ENCODE measurements at regions not wholly inside any gene's neighbourhood (a gene's known extent, or its start where the extent isn't known, plus 50 kb on each side); places are given as distances from the start of the nearest gene placed in this dataset.

DNA sequence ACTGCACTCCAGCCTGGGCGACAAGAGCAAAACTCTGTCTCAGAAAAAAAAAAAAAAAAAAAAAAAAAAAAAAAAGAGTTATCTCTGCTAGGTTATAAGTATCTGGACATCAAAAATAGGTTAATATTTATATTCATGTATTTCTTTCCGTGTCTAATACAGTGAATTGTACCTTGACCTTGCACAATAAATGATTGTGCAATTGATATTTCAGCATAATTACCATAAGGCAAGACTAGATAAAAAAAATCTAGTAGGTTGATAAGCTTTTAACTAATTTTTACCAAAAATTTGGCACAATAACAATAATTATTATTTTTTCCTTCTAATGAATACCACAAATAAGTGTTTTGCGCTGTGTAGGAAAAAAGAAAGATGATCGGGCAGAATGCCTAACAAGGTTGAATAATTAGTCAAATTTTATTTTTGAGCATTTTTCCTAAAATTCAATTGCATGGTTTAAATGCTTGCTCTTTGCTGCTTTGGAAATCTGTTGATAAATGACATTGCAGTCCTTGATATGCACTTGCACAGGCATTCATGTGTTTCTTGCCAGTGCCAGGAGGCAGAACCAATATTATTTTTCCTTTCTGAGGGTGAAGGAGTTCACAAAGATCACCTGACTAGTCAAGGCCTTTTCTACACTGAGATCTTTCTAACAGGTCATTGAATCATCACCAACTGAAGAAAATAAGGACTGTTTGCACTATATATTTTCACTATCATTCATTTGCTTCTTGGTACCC lies 127.5 kb downstream of the ARRDC3 start:
- H3K36me3 ChIP-seq (ENCODE audit: insufficient read depth, low read length) = no peaks in the 10 kb centered on the region
- H3K27ac ChIP-seq (ENCODE audit: low read depth, low read length) = no peak overlapping the region
- no peak overlapping the region for H3K4me2 ChIP-seq (ENCODE audit: insufficient read depth, low read length)
- no peaks in the 10 kb centered on the region for H3K9me3 ChIP-seq (ENCODE audit: low read depth, low read length)
- H4K20me1 ChIP-seq (ENCODE audit: insufficient read depth, low read length) = no peaks in the 10 kb centered on the region
- TF ChIP-seq, protein P1, sequence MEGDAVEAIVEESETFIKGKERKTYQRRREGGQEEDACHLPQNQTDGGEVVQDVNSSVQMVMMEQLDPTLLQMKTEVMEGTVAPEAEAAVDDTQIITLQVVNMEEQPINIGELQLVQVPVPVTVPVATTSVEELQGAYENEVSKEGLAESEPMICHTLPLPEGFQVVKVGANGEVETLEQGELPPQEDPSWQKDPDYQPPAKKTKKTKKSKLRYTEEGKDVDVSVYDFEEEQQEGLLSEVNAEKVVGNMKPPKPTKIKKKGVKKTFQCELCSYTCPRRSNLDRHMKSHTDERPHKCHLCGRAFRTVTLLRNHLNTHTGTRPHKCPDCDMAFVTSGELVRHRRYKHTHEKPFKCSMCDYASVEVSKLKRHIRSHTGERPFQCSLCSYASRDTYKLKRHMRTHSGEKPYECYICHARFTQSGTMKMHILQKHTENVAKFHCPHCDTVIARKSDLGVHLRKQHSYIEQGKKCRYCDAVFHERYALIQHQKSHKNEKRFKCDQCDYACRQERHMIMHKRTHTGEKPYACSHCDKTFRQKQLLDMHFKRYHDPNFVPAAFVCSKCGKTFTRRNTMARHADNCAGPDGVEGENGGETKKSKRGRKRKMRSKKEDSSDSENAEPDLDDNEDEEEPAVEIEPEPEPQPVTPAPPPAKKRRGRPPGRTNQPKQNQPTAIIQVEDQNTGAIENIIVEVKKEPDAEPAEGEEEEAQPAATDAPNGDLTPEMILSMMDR (IDR thresholded peaks at IDR 0.05; ENCODE audit: extremely low read depth, low read depth, low read length) = no peak
- H3K79me2 ChIP-seq (ENCODE audit: insufficient read depth, low read length) = no peaks in the 10 kb centered on the region
- no peak overlapping the region for H3K4me3 ChIP-seq (ENCODE audit: insufficient read depth, low read length)
- H3K27me3 ChIP-seq (ENCODE audit: insufficient read depth, low read length) = no peaks in the 10 kb centered on the region
- DNase-seq (ENCODE audit: insufficient read length, low spot score, missing footprints) = no peak
- no peaks in the 10 kb centered on the region for H3K4me1 ChIP-seq (ENCODE audit: insufficient read depth, low read length)
- H2AFZ ChIP-seq (ENCODE audit: low read length) = no peak overlapping the region

DNA sequence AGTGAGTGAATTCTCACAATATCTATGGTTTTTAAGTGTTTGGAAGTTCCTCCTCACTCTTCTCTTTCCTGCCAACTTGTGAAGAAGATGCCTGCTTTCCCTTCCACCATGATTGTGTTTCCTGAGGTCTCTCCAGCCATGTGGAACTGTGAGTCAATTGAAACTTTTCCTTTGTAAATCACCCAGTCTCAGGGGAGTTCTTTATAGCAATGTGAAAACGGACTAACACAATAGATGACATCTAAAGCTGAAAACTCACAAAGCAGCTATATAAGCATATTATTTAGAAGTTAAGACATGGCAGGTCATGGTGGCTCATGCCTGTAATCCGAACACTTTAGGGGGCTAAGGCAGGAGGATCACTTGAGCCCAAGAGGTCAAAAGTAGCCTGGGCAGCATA lies 130.2 kb downstream of the ARRDC3 start:
- TF ChIP-seq, protein P1 (IDR thresholded peaks at IDR 0.05; ENCODE audit: extremely low read depth, low read depth, low read length) = no peak
- Histone ChIP-seq H2AFZ (ENCODE audit: low read length) (no peak overlapping the region), H3K4me1 (ENCODE audit: insufficient read depth, low read length) (no peaks in the 10 kb centered on the region), H3K4me2 (ENCODE audit: insufficient read depth, low read length) (no peak overlapping the region), H3K4me3 (ENCODE audit: insufficient read depth, low read length) (no peak overlapping the region), H3K27ac (ENCODE audit: low read depth, low read length) (no peak overlapping the region), H3K27me3 (ENCODE audit: insufficient read depth, low read length) (no peaks in the 10 kb centered on the region), H3K36me3 (ENCODE audit: insufficient read depth, low read length) (no peaks in the 10 kb centered on the region), H3K79me2 (ENCODE audit: insufficient read depth, low read length) (no peaks in the 10 kb centered on the region), H3K9me3 (ENCODE audit: low read depth, low read length) (no peaks in the 10 kb centered on the region), H4K20me1 (ENCODE audit: insufficient read depth, low read length) (no peaks in the 10 kb centered on the region)
- no peak for DNase-seq (ENCODE audit: insufficient read length, low spot score, missing footprints)

DNA sequence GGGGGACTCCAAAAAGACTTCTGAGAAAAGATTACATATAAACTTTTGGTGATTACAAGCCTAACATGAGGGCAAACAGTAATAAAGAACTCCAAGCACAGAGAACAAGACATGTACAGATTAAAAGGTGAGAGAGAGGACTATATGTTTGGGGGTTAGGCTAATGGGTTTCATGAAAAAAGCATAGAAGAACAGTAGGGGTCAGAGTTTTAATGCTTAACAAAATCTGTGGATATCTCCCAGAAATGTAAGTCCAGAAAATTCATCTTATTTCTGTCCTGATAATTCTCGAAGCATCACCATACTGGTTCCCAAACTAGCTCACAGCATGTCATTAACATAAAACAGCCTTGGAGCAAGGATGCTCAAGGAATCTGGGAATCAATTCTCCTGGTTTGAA lies 137.2 kb downstream of the ARRDC3 start:
- Histone ChIP-seq H3K4me3 (ENCODE audit: insufficient read depth, low read length) (no peak overlapping the region), H2AFZ (ENCODE audit: low read length) (no peak overlapping the region), H3K9me3 (ENCODE audit: low read depth, low read length) (no peaks in the 10 kb centered on the region), H3K4me1 (ENCODE audit: insufficient read depth, low read length) (no peaks in the 10 kb centered on the region), H4K20me1 (ENCODE audit: insufficient read depth, low read length) (no peaks in the 10 kb centered on the region), H3K79me2 (ENCODE audit: insufficient read depth, low read length) (no peaks in the 10 kb centered on the region), H3K27ac (ENCODE audit: low read depth, low read length) (no peak overlapping the region), H3K4me2 (ENCODE audit: insufficient read depth, low read length) (no peak overlapping the region), H3K27me3 (ENCODE audit: insufficient read depth, low read length) (no peaks in the 10 kb centered on the region), H3K36me3 (ENCODE audit: insufficient read depth, low read length) (no peaks in the 10 kb centered on the region)
- no peak for DNase-seq (ENCODE audit: insufficient read length, low spot score, missing footprints)
- TF ChIP-seq, protein P1 (IDR thresholded peaks at IDR 0.05; ENCODE audit: extremely low read depth, low read depth, low read length) = peak; percentile 25

DNA sequence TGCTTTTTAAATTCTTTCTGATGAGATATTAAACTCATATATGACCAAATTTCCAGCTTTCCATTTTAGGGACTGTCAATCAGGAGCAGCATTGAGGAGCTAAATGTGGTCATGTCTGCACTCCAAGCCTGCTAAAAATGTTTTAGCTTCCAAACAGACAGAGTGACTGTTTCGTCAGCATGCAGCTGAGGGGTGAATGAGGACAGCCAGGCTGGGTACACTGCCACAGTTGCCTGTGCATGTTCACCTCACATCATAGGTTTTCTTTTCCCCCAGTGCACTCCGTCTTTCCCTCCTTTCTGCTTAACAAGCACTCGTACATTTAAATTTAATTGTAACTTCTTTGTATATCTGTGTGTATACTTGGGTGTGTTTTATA lies 138.1 kb downstream of the ARRDC3 start:
- DNase-seq (ENCODE audit: insufficient read length, low spot score, missing footprints) = no peak
- Histone ChIP-seq H3K27me3 (ENCODE audit: insufficient read depth, low read length) (no peaks in the 10 kb centered on the region), H3K36me3 (ENCODE audit: insufficient read depth, low read length) (no peaks in the 10 kb centered on the region), H3K4me2 (ENCODE audit: insufficient read depth, low read length) (no peak overlapping the region), H2AFZ (ENCODE audit: low read length) (peak overlapping the region; percentile 37), H3K79me2 (ENCODE audit: insufficient read depth, low read length) (no peaks in the 10 kb centered on the region), H3K27ac (ENCODE audit: low read depth, low read length) (no peak overlapping the region), H4K20me1 (ENCODE audit: insufficient read depth, low read length) (no peaks in the 10 kb centered on the region), H3K4me1 (ENCODE audit: insufficient read depth, low read length) (no peaks in the 10 kb centered on the region), H3K4me3 (ENCODE audit: insufficient read depth, low read length) (no peak overlapping the region), H3K9me3 (ENCODE audit: low read depth, low read length) (no peaks in the 10 kb centered on the region)
- TF ChIP-seq, protein P1 (IDR thresholded peaks at IDR 0.05; ENCODE audit: extremely low read depth, low read depth, low read length) = no peak
